ENCODE measurements at regions not wholly inside any gene's neighbourhood (a gene's known extent, or its start where the extent isn't known, plus 50 kb on each side); places are given as distances from the start of the nearest gene placed in this dataset.

- ChIA-PET POLR2A (ENCODE audit: unreplicated experiment) (no interaction called here), CTCF (interaction anchor here (1.6 kb wide), 1 partner anchor 10 kb away, joined by 3 read pairs; no protein-coding TSS in a partner anchor)
- Histone ChIP-seq H3K4me2 (ENCODE audit: low read depth, low read length) (no peak overlapping the region), H2BK20ac (ENCODE audit: low read depth, low read length) (no peak overlapping the region), H3K36me3 (ENCODE audit: control insufficient read depth, insufficient read depth, low read length) (no peaks in the 10 kb centered on the region), H2BK120ac (ENCODE audit: low read depth, low read length) (no peak overlapping the region), H3K4me3 (ENCODE audit: insufficient read depth, low read depth, low read length) (no peak overlapping the region), H4K5ac (ENCODE audit: low read depth, low read length) (no peak overlapping the region), H3K14ac (replicated peaks; ENCODE audit: low read depth, low read length) (no peak overlapping the region), H2AK9ac (replicated peaks; ENCODE audit: low read depth, low read length, poor library complexity) (no peak overlapping the region), H3K27me3 (ENCODE audit: control insufficient read depth, insufficient read depth, low read length) (peaks cover 6% of the 10 kb centered on the region), H2BK15ac (ENCODE audit: low read depth, low read length) (no peak overlapping the region), H4K91ac (ENCODE audit: insufficient read depth, low read depth, low read length) (no peak overlapping the region), H2AK5ac (ENCODE audit: low read depth, low read length) (no peak overlapping the region), H3K9me1 (ENCODE audit: insufficient read depth, low read length) (no peaks in the 10 kb centered on the region), H3K9me3 (ENCODE audit: control insufficient read depth, insufficient read depth, low read length) (no peaks in the 10 kb centered on the region; the same call in 1 of the 2 replicates), H3K79me1 (ENCODE audit: low read depth in 1 of 2, low read length in 2 of 2) (no peaks in the 10 kb centered on the region), H4K20me1 (ENCODE audit: insufficient read depth, low read length) (no peaks in the 10 kb centered on the region), H3K27ac (ENCODE audit: insufficient read depth, low read length) (no peak overlapping the region), H2BK5ac (ENCODE audit: low read depth, low read length, poor library complexity, severe bottlenecking) (no peak overlapping the region), H2AFZ (replicated peaks; ENCODE audit: low read length, poor library complexity) (no peak overlapping the region), H3K4me1 (ENCODE audit: control insufficient read depth, insufficient read depth, low read length) (no peaks in the 10 kb centered on the region), H3K23ac (ENCODE audit: low read depth, low read length) (no peak overlapping the region), H3K4ac (ENCODE audit: low read depth, low read length) (no peak overlapping the region), H3K9ac (ENCODE audit: low read depth, low read length) (no peak overlapping the region), H3K56ac (ENCODE audit: extremely low read depth, insufficient read depth, low read length) (no peak overlapping the region), H4K8ac (ENCODE audit: low read depth in 2 of 2, low read length in 2 of 2) (no peak overlapping the region), H3K18ac (ENCODE audit: low read depth, low read length) (no peak overlapping the region)
- intact Hi-C loops (cut with micrococcal nuclease), result no loop called here
- in situ Hi-C loops (cut with MboI; ENCODE audit: low sequenced_read_pairs), result no loop called here
- 0% methylated on average over 1 of the region's 6 CpGs; no CpG with 5 or more reads in 1 of the 2 experiments for WGBS, 2 experiments (ENCODE audit: extremely low coverage in 2 of 2, insufficient read length in 1 of 2)
- dilution Hi-C loops (cut with HindIII; ENCODE audit: low sequenced_read_pairs, unreplicated experiment), result no loop called here
- DNase-seq, result no peak
- BruUV-seq (replicated peaks), result no TSS peak
- no peak for TF ChIP-seq POLR2A (IDR thresholded peaks at IDR 0.05; ENCODE audit: low read depth, low read length)
- no peak for TF ChIP-seq MXI1 (IDR thresholded peaks at IDR 0.05; ENCODE audit: borderline replicate concordance, low read depth, low read length)
- TF ChIP-seq MAZ (IDR thresholded peaks at IDR 0.05; ENCODE audit: borderline replicate concordance, low read depth, low read length), result no peak
- no peak for TF ChIP-seq MAFK (IDR thresholded peaks at IDR 0.05; ENCODE audit: low read depth, low read length)
- no peak for TF ChIP-seq FOS (IDR thresholded peaks at IDR 0.05; ENCODE audit: low read depth, low read length)
- TF ChIP-seq CEBPB (IDR thresholded peaks at IDR 0.05; ENCODE audit: low read depth, low read length), result no peak
- no peak for TF ChIP-seq RFX5 (IDR thresholded peaks at IDR 0.05; ENCODE audit: low read depth, low read length)
- no peak for TF ChIP-seq NFE2L2 (IDR thresholded peaks at IDR 0.05; ENCODE audit: low read depth, low read length)
- TF ChIP-seq CTCF (conservative IDR thresholded peaks at IDR 0.05; ENCODE audit: low read depth, low read length), result no peak
- TF ChIP-seq CHD1 (IDR thresholded peaks at IDR 0.05; ENCODE audit: low read depth, low read length), result no peak
- no peak for TF ChIP-seq BHLHE40 (IDR thresholded peaks at IDR 0.05; ENCODE audit: low read depth, low read length)
- no peak for ATAC-seq (ENCODE audit: low read depth)
Measured at GRCh38 chr2:133957724-133958480, 296.0 kb upstream of the MGAT5 start.
